ENCODE measurements at regions not wholly inside any gene's neighbourhood (a gene's known extent, or its start where the extent isn't known, plus 50 kb on each side); places are given as distances from the start of the nearest gene placed in this dataset.
"Not testable (repeated sequence)": the region's sequence is repeated elsewhere in the genome, so short reads cannot be mapped to it uniquely, and the experiment has no call there.

- no peak for DNase-seq (ENCODE audit: low spot score)
Observed at GRCh38 chr7:94104301-94104700, 100.1 kb upstream of the BET1 start.

GRCh38 chr7:94109556-94109955 is 105.4 kb upstream of the BET1 start:
- DNase-seq (ENCODE audit: low spot score), result no peak

GRCh38 chr7:94111009-94111408 is 106.9 kb upstream of the BET1 start:
- no peak for DNase-seq (ENCODE audit: low spot score)

- no peak for DNase-seq (ENCODE audit: low spot score)
Observed at GRCh38 chr7:94115316-94115715, 111.2 kb upstream of the BET1 start.

- DNase-seq (ENCODE audit: low spot score), result no peak
Observed at GRCh38 chr7:94123136-94123535, 119.0 kb upstream of the BET1 start.

GRCh38 chr7:94127026-94127425 is 122.9 kb upstream of the BET1 start:
- DNase-seq (ENCODE audit: low spot score), result no peak

GRCh38 chr7:94128072-94128471 is 123.9 kb upstream of the BET1 start:
- no peak for DNase-seq (ENCODE audit: low spot score)

GRCh38 chr7:94129443-94130140 is 125.4 kb upstream of the BET1 start:
- no peak for DNase-seq (ENCODE audit: low spot score)

- DNase-seq (ENCODE audit: low spot score), result no peak
Observed at GRCh38 chr7:94130716-94131115, 126.6 kb upstream of the BET1 start.

GRCh38 chr7:94133460-94133859 is 129.3 kb upstream of the BET1 start:
- DNase-seq (ENCODE audit: low spot score), result no peak

- no peak for DNase-seq (ENCODE audit: low spot score)
Observed at GRCh38 chr7:94135180-94135579, 131.0 kb upstream of the BET1 start.

- no peak for DNase-seq (ENCODE audit: low spot score)
Observed at GRCh38 chr7:94142281-94142680, 138.1 kb upstream of the BET1 start.

GRCh38 chr7:94145602-94146001 is 141.4 kb upstream of the BET1 start:
- no peak for DNase-seq (ENCODE audit: low spot score)

GRCh38 chr7:94146408-94146807 is 142.3 kb upstream of the BET1 start:
- DNase-seq (ENCODE audit: low spot score), result no peak

- no peak for DNase-seq (ENCODE audit: low spot score)
Observed at GRCh38 chr7:94149789-94150545, 145.8 kb upstream of the BET1 start.

- no peak for DNase-seq (ENCODE audit: low spot score)
Observed at GRCh38 chr7:94154182-94154581, 150.0 kb upstream of the BET1 start.

- DNase-seq (ENCODE audit: low spot score), result no peak
Observed at GRCh38 chr7:94154858-94155257, 150.7 kb upstream of the BET1 start.

- not testable (repeated sequence) for DNase-seq (ENCODE audit: low spot score)
Observed at GRCh38 chr7:94157659-94158306, 153.6 kb upstream of the BET1 start.

GRCh38 chr7:94160719-94161435 is 156.7 kb upstream of the BET1 start:
- no peak for DNase-seq (ENCODE audit: low spot score)

- DNase-seq (ENCODE audit: low spot score), result no peak
Observed at GRCh38 chr7:94161476-94161875, 157.3 kb upstream of the BET1 start.

GRCh38 chr7:94169682-94170081 is 165.5 kb upstream of the BET1 start:
- DNase-seq (ENCODE audit: low spot score), result no peak

- no peak for DNase-seq (ENCODE audit: low spot score)
Observed at GRCh38 chr7:94170836-94171235, 166.7 kb upstream of the BET1 start.

Data from SK-N-DZ (cell line).